ENCODE measurements at regions not wholly inside any gene's neighbourhood (a gene's known extent, or its start where the extent isn't known, plus 50 kb on each side); places are given as distances from the start of the nearest gene placed in this dataset.

DNA sequence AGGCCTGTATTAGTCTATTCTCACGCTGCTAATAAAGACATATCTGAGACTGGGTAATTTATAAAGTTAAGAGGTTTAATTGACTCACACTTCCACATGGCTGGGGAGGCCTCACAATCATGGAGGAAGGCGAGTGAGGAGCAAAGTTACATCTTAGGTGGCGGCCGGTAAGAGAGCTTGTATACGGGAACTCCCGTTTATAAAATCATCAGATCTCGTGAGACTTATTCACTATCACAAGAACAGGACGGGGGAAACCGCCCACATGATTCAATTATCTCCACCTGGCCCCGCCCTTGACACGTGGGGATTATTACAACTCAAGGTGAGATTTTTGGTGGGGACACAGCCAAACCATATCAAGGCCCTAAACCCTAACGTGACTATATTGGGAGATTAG is 110.1 kb downstream of the LLPH start:
- Histone ChIP-seq H2BK12ac (ENCODE audit: low read depth, low read length) (no peak overlapping the region), H2BK5ac (ENCODE audit: low read depth, low read length) (no peak overlapping the region), H3K4ac (replicated peaks; ENCODE audit: insufficient read length, low read depth, low read length) (no peak overlapping the region), H3K79me2 (ENCODE audit: control insufficient read depth in 1 of 2, insufficient read depth in 2 of 2, low read length in 2 of 2) (no peaks in the 10 kb centered on the region), H3K9ac (replicated peaks in 1 of 4; ENCODE audit: extremely low read depth in 1 of 4, low read depth in 3 of 4, low read length in 3 of 4) (no peak overlapping the region), H3K56ac (replicated peaks; ENCODE audit: insufficient read length, low read depth, low read length) (no peak overlapping the region), H3K23ac (ENCODE audit: insufficient read length) (no peak overlapping the region), H2AFZ (ENCODE audit: low read length) (no peak overlapping the region), H2BK15ac (ENCODE audit: low read length) (no peak overlapping the region), H3K4me2 (ENCODE audit: insufficient read depth in 1 of 2, low read depth in 2 of 2, low read length in 2 of 2) (no peak overlapping the region), H3K18ac (ENCODE audit: extremely low read depth, low read length) (no peak overlapping the region), H2BK20ac (ENCODE audit: low read length) (no peak overlapping the region), H3K23me2 (ENCODE audit: low read depth, low read length) (no peaks in the 10 kb centered on the region), H4K5ac (ENCODE audit: insufficient read length, low read depth, low read length) (no peak overlapping the region), H4K91ac (replicated peaks; ENCODE audit: insufficient read length, low read length) (no peak overlapping the region), H2AK5ac (ENCODE audit: low read depth, low read length) (no peak overlapping the region), H3K9me3 (ENCODE audit: insufficient read depth in 2 of 2, low read depth in 1 of 2, low read length in 1 of 2) (no peaks in the 10 kb centered on the region), H3K79me1 (ENCODE audit: low read depth, low read length) (no peaks in the 10 kb centered on the region), H2BK120ac (replicated peaks; ENCODE audit: low read depth, low read length) (no peak overlapping the region), H3K4me1 (replicated peaks in 1 of 4; ENCODE audit: control insufficient read depth in 3 of 4, insufficient read depth in 4 of 4, low read length in 3 of 4) (no peaks in the 10 kb centered on the region), H4K8ac (ENCODE audit: extremely low read depth, insufficient read depth, low read length) (no peak overlapping the region), H3K27me3 (replicated peaks in 1 of 4; ENCODE audit: control insufficient read depth in 3 of 4, extremely low read depth in 1 of 4, insufficient read depth in 3 of 4, low read length in 3 of 4) (no peaks in the 10 kb centered on the region), H3K4me3 (ENCODE audit: extremely low read depth in 1 of 4, insufficient read depth in 2 of 4, low read depth in 3 of 4, low read length in 4 of 4) (no peak overlapping the region), H3K14ac (ENCODE audit: insufficient read length) (no peak overlapping the region), H3K36me3 (ENCODE audit: control insufficient read depth in 2 of 4, insufficient read depth in 4 of 4, low read length in 3 of 4) (no peaks in the 10 kb centered on the region), H4K20me1 (replicated peaks in 1 of 2; ENCODE audit: control insufficient read depth in 1 of 2, insufficient read depth in 2 of 2, low read length in 2 of 2) (no peaks in the 10 kb centered on the region), H3K27ac (ENCODE audit: low read depth, low read length) (no peak overlapping the region)
- TF ChIP-seq EZH2 (IDR thresholded peaks at IDR 0.05; ENCODE audit: low read depth, low read length, severe bottlenecking) (no peak), SUZ12 (IDR thresholded peaks at IDR 0.05; ENCODE audit: low read length) (no peak), TCF12 (IDR thresholded peaks at IDR 0.05; ENCODE audit: low read depth, low read length) (no peak), HDAC2 (IDR thresholded peaks at IDR 0.05; ENCODE audit: borderline replicate concordance in 1 of 2, low read depth in 2 of 2, low read length in 2 of 2) (no peak), TAF7 (optimal IDR thresholded peaks at IDR 0.05; ENCODE audit: borderline replicate concordance, low read depth, low read length) (no peak), BACH1 (IDR thresholded peaks at IDR 0.05; ENCODE audit: low read length) (no peak), JUN (IDR thresholded peaks at IDR 0.05; ENCODE audit: low read depth, low read length) (no peak)
- TF ChIP-seq, protein P1, sequence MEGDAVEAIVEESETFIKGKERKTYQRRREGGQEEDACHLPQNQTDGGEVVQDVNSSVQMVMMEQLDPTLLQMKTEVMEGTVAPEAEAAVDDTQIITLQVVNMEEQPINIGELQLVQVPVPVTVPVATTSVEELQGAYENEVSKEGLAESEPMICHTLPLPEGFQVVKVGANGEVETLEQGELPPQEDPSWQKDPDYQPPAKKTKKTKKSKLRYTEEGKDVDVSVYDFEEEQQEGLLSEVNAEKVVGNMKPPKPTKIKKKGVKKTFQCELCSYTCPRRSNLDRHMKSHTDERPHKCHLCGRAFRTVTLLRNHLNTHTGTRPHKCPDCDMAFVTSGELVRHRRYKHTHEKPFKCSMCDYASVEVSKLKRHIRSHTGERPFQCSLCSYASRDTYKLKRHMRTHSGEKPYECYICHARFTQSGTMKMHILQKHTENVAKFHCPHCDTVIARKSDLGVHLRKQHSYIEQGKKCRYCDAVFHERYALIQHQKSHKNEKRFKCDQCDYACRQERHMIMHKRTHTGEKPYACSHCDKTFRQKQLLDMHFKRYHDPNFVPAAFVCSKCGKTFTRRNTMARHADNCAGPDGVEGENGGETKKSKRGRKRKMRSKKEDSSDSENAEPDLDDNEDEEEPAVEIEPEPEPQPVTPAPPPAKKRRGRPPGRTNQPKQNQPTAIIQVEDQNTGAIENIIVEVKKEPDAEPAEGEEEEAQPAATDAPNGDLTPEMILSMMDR (IDR thresholded peaks at IDR 0.05; ENCODE audit: control extremely low read depth in 1 of 3, insufficient read depth in 1 of 3, low read depth in 1 of 3, low read length in 3 of 3): no peak
- FAIRE-seq (no peak), DNase-seq (ENCODE audit: low read depth in 1 of 2, low spot score in 2 of 2) (no peak)
- 92% methylated on average over 12 of the region's 12 CpGs; no CpG with 5 or more reads in 1 of the 2 experiments for WGBS, 2 experiments (ENCODE audit: extremely low coverage in 1 of 2, insufficient coverage in 1 of 2, insufficient read length in 1 of 2, insufficient replicate concordance in 2 of 2, low coverage in 1 of 2, low lambda C conversion rate in 2 of 2, missing lambda C conversion rate in 1 of 2)
- POLR2A ChIA-PET (ENCODE audit: partially characterized antibody): no interaction called here
- CTCF ChIA-PET (ENCODE audit: partially characterized antibody): interaction anchor here (0.8 kb wide), 1 partner anchor 892 kb away, joined by 3 read pairs; no protein-coding TSS in a partner anchor
